ENCODE measurements at regions not wholly inside any gene's neighbourhood (a gene's known extent, or its start where the extent isn't known, plus 50 kb on each side); places are given as distances from the start of the nearest gene placed in this dataset.

DNA sequence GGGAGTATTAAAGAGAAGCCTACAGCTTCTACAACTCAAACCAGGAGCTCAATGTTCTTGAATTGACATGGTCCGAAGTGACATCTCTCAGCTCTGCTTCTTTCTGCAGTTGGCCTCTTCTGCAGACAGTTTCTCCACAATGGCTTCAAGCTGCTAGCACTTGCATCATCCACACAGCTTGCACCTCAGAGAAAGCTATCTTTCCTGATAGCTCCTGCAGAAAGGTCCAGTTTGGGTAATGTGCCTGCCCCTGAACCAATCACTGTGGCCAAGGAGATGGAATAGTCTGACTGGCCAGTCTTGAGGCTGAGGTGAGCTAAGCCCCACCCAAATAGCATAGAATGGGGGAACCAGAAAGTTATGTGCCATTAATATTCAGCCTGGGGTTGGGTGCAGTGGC is 95.8 kb upstream of the ABCA1 start:
- TF ChIP-seq, protein P1, sequence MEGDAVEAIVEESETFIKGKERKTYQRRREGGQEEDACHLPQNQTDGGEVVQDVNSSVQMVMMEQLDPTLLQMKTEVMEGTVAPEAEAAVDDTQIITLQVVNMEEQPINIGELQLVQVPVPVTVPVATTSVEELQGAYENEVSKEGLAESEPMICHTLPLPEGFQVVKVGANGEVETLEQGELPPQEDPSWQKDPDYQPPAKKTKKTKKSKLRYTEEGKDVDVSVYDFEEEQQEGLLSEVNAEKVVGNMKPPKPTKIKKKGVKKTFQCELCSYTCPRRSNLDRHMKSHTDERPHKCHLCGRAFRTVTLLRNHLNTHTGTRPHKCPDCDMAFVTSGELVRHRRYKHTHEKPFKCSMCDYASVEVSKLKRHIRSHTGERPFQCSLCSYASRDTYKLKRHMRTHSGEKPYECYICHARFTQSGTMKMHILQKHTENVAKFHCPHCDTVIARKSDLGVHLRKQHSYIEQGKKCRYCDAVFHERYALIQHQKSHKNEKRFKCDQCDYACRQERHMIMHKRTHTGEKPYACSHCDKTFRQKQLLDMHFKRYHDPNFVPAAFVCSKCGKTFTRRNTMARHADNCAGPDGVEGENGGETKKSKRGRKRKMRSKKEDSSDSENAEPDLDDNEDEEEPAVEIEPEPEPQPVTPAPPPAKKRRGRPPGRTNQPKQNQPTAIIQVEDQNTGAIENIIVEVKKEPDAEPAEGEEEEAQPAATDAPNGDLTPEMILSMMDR (IDR thresholded peaks at IDR 0.05), result no peak
- Histone ChIP-seq H3K27ac (no peak overlapping the region), H3K36me3 (no peaks in the 10 kb centered on the region), H3K4me3 (no peak overlapping the region), H3K27me3 (replicated peaks; ENCODE audit: insufficient read depth) (no peaks in the 10 kb centered on the region), H3K4me1 (ENCODE audit: control insufficient read depth in 1 of 2, low read depth in 2 of 2) (no peaks in the 10 kb centered on the region), H3K9me3 (no peaks in the 10 kb centered on the region)
- no peak for DNase-seq (ENCODE audit: low spot score)
- ATAC-seq (ENCODE audit: insufficient number of reproducible peaks, low FRiP score, low read depth), result no peak

DNA sequence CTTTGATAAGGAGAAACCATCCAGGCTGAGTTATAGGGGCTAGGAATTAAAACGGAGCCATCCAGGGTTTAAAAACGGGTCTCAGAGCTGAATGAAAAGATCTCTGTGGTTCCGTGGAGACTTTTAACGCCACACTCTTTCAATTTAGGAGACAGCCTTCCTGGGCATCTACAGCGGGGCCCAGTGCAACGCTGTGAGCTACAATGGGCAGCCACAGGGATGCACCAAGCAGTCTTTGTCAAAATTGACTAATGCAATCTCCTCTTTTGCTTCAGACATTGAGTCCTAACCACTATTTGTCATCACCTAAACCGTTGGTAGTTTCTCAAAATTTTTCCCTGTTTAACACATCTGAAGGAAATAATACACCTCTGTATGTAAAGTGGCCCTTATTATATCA is 96.6 kb upstream of the ABCA1 start:
- H3K27ac ChIP-seq, result no peak overlapping the region
- no peak for DNase-seq (ENCODE audit: low spot score)
- no peaks in the 10 kb centered on the region for H3K27me3 ChIP-seq (replicated peaks; ENCODE audit: insufficient read depth)
- H3K36me3 ChIP-seq, result no peaks in the 10 kb centered on the region
- TF ChIP-seq, protein P1 (IDR thresholded peaks at IDR 0.05), result no peak
- no peaks in the 10 kb centered on the region for H3K4me1 ChIP-seq (ENCODE audit: control insufficient read depth in 1 of 2, low read depth in 2 of 2)
- no peak for ATAC-seq (ENCODE audit: insufficient number of reproducible peaks, low FRiP score, low read depth)
- no peak overlapping the region for H3K4me3 ChIP-seq
- H3K9me3 ChIP-seq, result no peaks in the 10 kb centered on the region

DNA sequence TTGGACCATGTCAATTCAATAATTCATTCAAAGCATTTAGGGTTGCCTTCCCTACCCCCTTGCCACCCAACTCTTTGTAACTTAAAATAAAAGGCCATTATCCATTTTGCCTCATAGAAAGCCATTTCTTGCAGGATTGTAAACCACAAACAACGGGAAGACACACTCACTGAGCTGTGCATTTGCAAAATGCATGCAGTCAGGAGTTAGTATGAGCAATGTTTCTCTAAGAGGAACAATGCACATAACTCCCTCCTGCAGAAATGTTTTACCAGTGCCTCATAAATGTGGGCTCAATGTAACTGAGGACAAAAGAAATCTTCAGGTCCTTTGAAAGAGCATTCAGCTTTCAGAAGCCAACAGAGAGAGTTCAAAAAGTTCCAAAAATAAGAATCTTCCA is 98.5 kb upstream of the ABCA1 start:
- ATAC-seq (ENCODE audit: insufficient number of reproducible peaks, low FRiP score, low read depth) (no peak), DNase-seq (ENCODE audit: low spot score) (no peak)
- no peaks in the 10 kb centered on the region for H3K4me1 ChIP-seq (ENCODE audit: control insufficient read depth in 1 of 2, low read depth in 2 of 2)
- no peaks in the 10 kb centered on the region for H3K9me3 ChIP-seq
- no peak overlapping the region for H3K27ac ChIP-seq
- TF ChIP-seq, protein P1 (IDR thresholded peaks at IDR 0.05), result no peak
- H3K36me3 ChIP-seq, result no peaks in the 10 kb centered on the region
- no peaks in the 10 kb centered on the region for H3K27me3 ChIP-seq (replicated peaks; ENCODE audit: insufficient read depth)
- no peak overlapping the region for H3K4me3 ChIP-seq

DNA sequence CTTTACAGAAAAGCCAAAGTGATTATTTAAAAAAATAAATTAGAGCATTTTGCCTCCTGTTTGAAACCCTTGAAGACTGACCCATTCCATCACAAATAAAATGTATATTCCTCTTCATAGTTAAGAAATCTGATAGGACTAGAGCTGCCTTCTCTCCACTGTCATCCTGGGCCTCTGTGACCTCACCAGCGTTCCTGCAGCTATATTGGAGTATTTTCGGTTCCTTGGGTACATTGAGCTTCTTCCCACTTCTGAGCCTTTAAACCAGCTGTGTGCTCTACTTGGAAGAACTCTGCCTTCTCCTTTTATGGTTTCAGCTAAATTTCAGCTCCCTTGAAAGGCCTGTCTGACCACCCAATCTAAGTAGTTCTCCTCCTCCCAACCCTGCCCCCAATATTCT is 99.1 kb upstream of the ABCA1 start:
- DNase-seq (ENCODE audit: low spot score), result no peak
- no peaks in the 10 kb centered on the region for H3K4me1 ChIP-seq (ENCODE audit: control insufficient read depth in 1 of 2, low read depth in 2 of 2)
- TF ChIP-seq, protein P1 (IDR thresholded peaks at IDR 0.05), result no peak
- no peaks in the 10 kb centered on the region for H3K27me3 ChIP-seq (replicated peaks; ENCODE audit: insufficient read depth)
- ATAC-seq (ENCODE audit: insufficient number of reproducible peaks, low FRiP score, low read depth), result no peak
- H3K9me3 ChIP-seq, result no peaks in the 10 kb centered on the region
- no peaks in the 10 kb centered on the region for H3K36me3 ChIP-seq
- no peak overlapping the region for H3K4me3 ChIP-seq
- H3K27ac ChIP-seq, result no peak overlapping the region

DNA sequence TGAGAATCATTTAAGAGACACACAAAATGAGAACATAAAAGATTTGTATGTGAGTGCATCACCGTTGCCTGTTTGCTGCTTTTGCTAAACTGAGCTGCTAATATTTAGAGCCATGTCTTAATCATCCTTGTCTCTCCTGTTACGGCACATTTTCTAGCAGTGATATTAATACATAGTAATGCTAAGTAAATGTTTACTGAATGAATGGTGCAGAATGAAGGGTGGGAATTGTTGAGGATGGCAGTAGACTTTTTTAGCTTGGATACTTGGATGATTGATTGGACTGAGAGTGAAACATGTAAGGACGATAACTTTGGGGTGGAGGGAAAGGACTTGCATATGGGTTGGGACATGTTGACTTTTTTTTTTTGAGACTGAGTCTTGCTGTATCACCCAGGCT is 102.3 kb upstream of the ABCA1 start:
- H3K36me3 ChIP-seq, result no peaks in the 10 kb centered on the region
- TF ChIP-seq, protein P1 (IDR thresholded peaks at IDR 0.05), result no peak
- no peak for DNase-seq (ENCODE audit: low spot score)
- no peak overlapping the region for H3K4me3 ChIP-seq
- H3K27ac ChIP-seq, result no peak overlapping the region
- no peaks in the 10 kb centered on the region for H3K9me3 ChIP-seq
- H3K27me3 ChIP-seq (replicated peaks; ENCODE audit: insufficient read depth), result no peaks in the 10 kb centered on the region
- H3K4me1 ChIP-seq (ENCODE audit: control insufficient read depth in 1 of 2, low read depth in 2 of 2), result no peaks in the 10 kb centered on the region
- ATAC-seq (ENCODE audit: insufficient number of reproducible peaks, low FRiP score, low read depth), result no peak
